ENCODE measurements at regions not wholly inside any gene's neighbourhood (a gene's known extent, or its start where the extent isn't known, plus 50 kb on each side); places are given as distances from the start of the nearest gene placed in this dataset.

- H3K4me3 ChIP-seq (ENCODE audit: low read depth, low read length), result peak overlapping the region; percentile 42
- peak; percentile 91 for DNase-seq (ENCODE audit: low read depth)
Observed at GRCh38 chr18:76565238-76566173, 70.5 kb upstream of the ZNF516 start.

- DNase-seq (ENCODE audit: low read depth), result no peak
- peak overlapping the region; percentile 13 for H3K4me3 ChIP-seq (ENCODE audit: low read depth, low read length)
Observed at GRCh38 chr18:76564655-76565237, 69.7 kb upstream of the ZNF516 start.

GRCh38 chr18:76564117-76564516 lies 69.1 kb upstream of the ZNF516 start:
- no peak overlapping the region for H3K4me3 ChIP-seq (ENCODE audit: low read depth, low read length)
- peak; percentile 61 for DNase-seq (ENCODE audit: low read depth)

GRCh38 chr18:76562286-76563122 lies 67.5 kb upstream of the ZNF516 start:
- no peak for DNase-seq (ENCODE audit: low read depth)
- H3K4me3 ChIP-seq (ENCODE audit: low read depth, low read length), result no peak overlapping the region

GRCh38 chr18:76558881-76559667 lies 64.0 kb upstream of the ZNF516 start:
- no peak for DNase-seq (ENCODE audit: low read depth)
- H3K4me3 ChIP-seq (ENCODE audit: low read depth, low read length), result no peak overlapping the region

GRCh38 chr18:76557026-76557575 lies 62.1 kb upstream of the ZNF516 start:
- no peak for DNase-seq (ENCODE audit: low read depth)
- H3K4me3 ChIP-seq (ENCODE audit: low read depth, low read length), result no peak overlapping the region

- DNase-seq (ENCODE audit: low read depth), result no peak
Observed at GRCh38 chr18:76554547-76555222, 59.6 kb upstream of the ZNF516 start.

GRCh38 chr18:76553715-76554546 lies 58.9 kb upstream of the ZNF516 start:
- no peak overlapping the region for H3K4me3 ChIP-seq (ENCODE audit: low read depth, low read length)
- peak; percentile 71 for DNase-seq (ENCODE audit: low read depth)

More at GRCh38 chr18:76554547-76555222, 59.6 kb upstream of the ZNF516 start:
- no peak overlapping the region for H3K4me3 ChIP-seq (ENCODE audit: low read depth, low read length)

- no peak overlapping the region for H3K4me3 ChIP-seq (ENCODE audit: low read depth, low read length)
- no peak for DNase-seq (ENCODE audit: low read depth)
Observed at GRCh38 chr18:76548541-76548940, 53.5 kb upstream of the ZNF516 start.

- no peak for DNase-seq (ENCODE audit: low read depth)
- no peak overlapping the region for H3K4me3 ChIP-seq (ENCODE audit: low read depth, low read length)
Observed at GRCh38 chr18:76547296-76547695, 52.3 kb upstream of the ZNF516 start.

GRCh38 chr18:76546436-76546835 lies 51.4 kb upstream of the ZNF516 start:
- DNase-seq (ENCODE audit: low read depth), result no peak
- H3K4me3 ChIP-seq (ENCODE audit: low read depth, low read length), result no peak overlapping the region

GRCh38 chr18:76546088-76546435 lies 51.0 kb upstream of the ZNF516 start:
- no peak overlapping the region for H3K4me3 ChIP-seq (ENCODE audit: low read depth, low read length)
- no peak for DNase-seq (ENCODE audit: low read depth)

- H3K4me3 ChIP-seq (ENCODE audit: low read depth, low read length), result no peak overlapping the region
- no peak for DNase-seq (ENCODE audit: low read depth)
Observed at GRCh38 chr18:76545433-76546087, 50.5 kb upstream of the ZNF516 start.

GRCh38 chr18:76544511-76545345 lies 49.7 kb upstream of the ZNF516 start:
- no peak overlapping the region for H3K4me3 ChIP-seq (ENCODE audit: low read depth, low read length)
- no peak for DNase-seq (ENCODE audit: low read depth)
